ENCODE measurements at regions not wholly inside any gene's neighbourhood (a gene's known extent, or its start where the extent isn't known, plus 50 kb on each side); places are given as distances from the start of the nearest gene placed in this dataset.

- no peak for DNase-seq (ENCODE audit: low read depth, low spot score)
These were observed 67.4 kb upstream of the QRFPR start for GRCh38 chr4:121448231-121448630.

DNA sequence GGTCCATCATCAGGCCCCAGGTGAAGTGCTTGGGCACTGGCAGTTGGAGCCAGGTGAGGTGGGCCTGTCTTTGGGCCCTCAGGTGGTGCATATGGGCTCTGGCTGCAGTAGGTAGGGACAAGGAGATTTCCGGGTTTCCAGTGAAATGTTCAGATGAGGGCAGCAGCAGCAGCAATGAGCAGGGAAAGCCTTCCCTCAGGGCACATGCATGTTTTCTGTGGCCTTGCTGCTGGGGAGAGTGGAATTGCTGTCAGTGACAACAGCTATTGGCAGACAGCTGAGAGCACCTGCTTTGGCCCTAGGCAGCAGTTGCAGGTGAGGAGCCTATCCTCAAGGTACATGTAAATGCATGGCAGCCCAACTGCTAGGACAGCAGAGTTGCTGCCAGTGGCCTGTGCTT, 58.9 kb upstream of the QRFPR start:
- ChIA-PET CTCF (no interaction called here), POLR2A (no interaction called here)
- no peak for DNase-seq (ENCODE audit: low read depth, low spot score)
- H3K9me3 ChIP-seq (ENCODE audit: control insufficient read depth, insufficient read depth, low read length): no peaks in the 10 kb centered on the region
- no peaks in the 10 kb centered on the region for H3K27me3 ChIP-seq (ENCODE audit: control insufficient read depth, insufficient read depth, low read length)
- H3K4me3 ChIP-seq (ENCODE audit: low read depth, low read length): no peak overlapping the region
- H3K27ac ChIP-seq (ENCODE audit: low read depth, low read length): no peak overlapping the region
- TF ChIP-seq, protein P1, sequence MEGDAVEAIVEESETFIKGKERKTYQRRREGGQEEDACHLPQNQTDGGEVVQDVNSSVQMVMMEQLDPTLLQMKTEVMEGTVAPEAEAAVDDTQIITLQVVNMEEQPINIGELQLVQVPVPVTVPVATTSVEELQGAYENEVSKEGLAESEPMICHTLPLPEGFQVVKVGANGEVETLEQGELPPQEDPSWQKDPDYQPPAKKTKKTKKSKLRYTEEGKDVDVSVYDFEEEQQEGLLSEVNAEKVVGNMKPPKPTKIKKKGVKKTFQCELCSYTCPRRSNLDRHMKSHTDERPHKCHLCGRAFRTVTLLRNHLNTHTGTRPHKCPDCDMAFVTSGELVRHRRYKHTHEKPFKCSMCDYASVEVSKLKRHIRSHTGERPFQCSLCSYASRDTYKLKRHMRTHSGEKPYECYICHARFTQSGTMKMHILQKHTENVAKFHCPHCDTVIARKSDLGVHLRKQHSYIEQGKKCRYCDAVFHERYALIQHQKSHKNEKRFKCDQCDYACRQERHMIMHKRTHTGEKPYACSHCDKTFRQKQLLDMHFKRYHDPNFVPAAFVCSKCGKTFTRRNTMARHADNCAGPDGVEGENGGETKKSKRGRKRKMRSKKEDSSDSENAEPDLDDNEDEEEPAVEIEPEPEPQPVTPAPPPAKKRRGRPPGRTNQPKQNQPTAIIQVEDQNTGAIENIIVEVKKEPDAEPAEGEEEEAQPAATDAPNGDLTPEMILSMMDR (IDR thresholded peaks at IDR 0.05; ENCODE audit: low read depth, low read length): no peak

More at GRCh38 chr4:121448231-121448630, 67.4 kb upstream of the QRFPR start:
- POLR2A ChIA-PET: no interaction called here
- no peaks in the 10 kb centered on the region for H3K9me3 ChIP-seq (ENCODE audit: control insufficient read depth, insufficient read depth, low read length)
- no peak overlapping the region for H3K4me3 ChIP-seq (ENCODE audit: low read depth, low read length)
- CTCF ChIA-PET: no interaction called here
- no peaks in the 10 kb centered on the region for H3K27me3 ChIP-seq (ENCODE audit: control insufficient read depth, insufficient read depth, low read length)
- H3K27ac ChIP-seq (ENCODE audit: low read depth, low read length): no peak overlapping the region
- TF ChIP-seq, protein P1 (IDR thresholded peaks at IDR 0.05; ENCODE audit: low read depth, low read length): no peak

Data from AG04450 (cell line).